ENCODE measurements at regions not wholly inside any gene's neighbourhood (a gene's known extent, or its start where the extent isn't known, plus 50 kb on each side); places are given as distances from the start of the nearest gene placed in this dataset.

- WGBS (ENCODE audit: low lambda C conversion rate, missing lambda C conversion rate) = 79% methylated on average over 2 of the region's 2 CpGs
- Histone ChIP-seq H3K36me3 (replicated peaks; ENCODE audit: insufficient read depth, low read depth) (no peaks in the 10 kb centered on the region), H3K27ac (no peak overlapping the region), H3K27me3 (no peaks in the 10 kb centered on the region), H3K9me3 (ENCODE audit: low read depth) (no peaks in the 10 kb centered on the region), H3K9me2 (replicated peaks; ENCODE audit: insufficient read depth) (no peaks in the 10 kb centered on the region), H3K4me2 (no peak overlapping the region), H4K20me1 (ENCODE audit: insufficient read depth, poor library complexity, severe bottlenecking) (no peaks in the 10 kb centered on the region), H3K79me2 (no peaks in the 10 kb centered on the region), H3K4me1 (ENCODE audit: insufficient read depth) (peaks cover 26% of the 10 kb centered on the region), H3K4me3 (no peak overlapping the region), H2AFZ (no peak overlapping the region)
- no peak for DNase-seq (ENCODE audit: low spot score)
- TF ChIP-seq EZH2phosphoT487 (IDR thresholded peaks at IDR 0.05; ENCODE audit: low read depth, severe bottlenecking, unreplicated experiment) (no peak), EZH2 (IDR thresholded peaks at IDR 0.05; ENCODE audit: borderline replicate concordance) (no peak)
- TF ChIP-seq, protein P1, sequence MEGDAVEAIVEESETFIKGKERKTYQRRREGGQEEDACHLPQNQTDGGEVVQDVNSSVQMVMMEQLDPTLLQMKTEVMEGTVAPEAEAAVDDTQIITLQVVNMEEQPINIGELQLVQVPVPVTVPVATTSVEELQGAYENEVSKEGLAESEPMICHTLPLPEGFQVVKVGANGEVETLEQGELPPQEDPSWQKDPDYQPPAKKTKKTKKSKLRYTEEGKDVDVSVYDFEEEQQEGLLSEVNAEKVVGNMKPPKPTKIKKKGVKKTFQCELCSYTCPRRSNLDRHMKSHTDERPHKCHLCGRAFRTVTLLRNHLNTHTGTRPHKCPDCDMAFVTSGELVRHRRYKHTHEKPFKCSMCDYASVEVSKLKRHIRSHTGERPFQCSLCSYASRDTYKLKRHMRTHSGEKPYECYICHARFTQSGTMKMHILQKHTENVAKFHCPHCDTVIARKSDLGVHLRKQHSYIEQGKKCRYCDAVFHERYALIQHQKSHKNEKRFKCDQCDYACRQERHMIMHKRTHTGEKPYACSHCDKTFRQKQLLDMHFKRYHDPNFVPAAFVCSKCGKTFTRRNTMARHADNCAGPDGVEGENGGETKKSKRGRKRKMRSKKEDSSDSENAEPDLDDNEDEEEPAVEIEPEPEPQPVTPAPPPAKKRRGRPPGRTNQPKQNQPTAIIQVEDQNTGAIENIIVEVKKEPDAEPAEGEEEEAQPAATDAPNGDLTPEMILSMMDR (IDR thresholded peaks at IDR 0.05; ENCODE audit: poor library complexity) = no peak
Observed at GRCh38 chr5:56325039-56325438, 91.9 kb upstream of the ANKRD55 start.

- no peak overlapping the region for H2AFZ ChIP-seq
- peaks cover 15% of the 10 kb centered on the region for H3K4me1 ChIP-seq (ENCODE audit: insufficient read depth)
Observed at GRCh38 chr5:56323505-56323904, 90.4 kb upstream of the ANKRD55 start.

DNA sequence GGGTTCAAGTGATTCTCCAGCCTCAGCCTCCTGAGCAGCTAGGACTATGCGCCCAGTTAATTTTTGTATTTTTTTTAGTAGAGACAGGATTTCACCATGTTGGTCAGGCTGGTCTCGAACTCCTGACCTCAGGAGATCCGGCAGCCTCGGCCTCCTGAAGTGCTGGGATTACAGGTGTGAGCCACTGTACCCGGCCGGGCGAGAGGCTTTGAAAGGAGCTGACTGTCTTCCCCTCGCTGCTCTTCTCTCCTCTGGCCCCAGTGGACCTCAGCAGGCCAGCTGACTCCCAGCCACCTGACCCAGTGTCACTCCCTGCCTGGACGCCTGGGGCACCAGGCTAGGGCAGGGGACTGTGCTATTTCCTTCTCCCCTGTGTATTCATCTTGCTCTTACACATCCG is 89.5 kb upstream of the ANKRD55 start:
- no peak overlapping the region for H3K27ac ChIP-seq

More at GRCh38 chr5:56323505-56323904, 90.4 kb upstream of the ANKRD55 start:
- Histone ChIP-seq H3K27ac (no peak overlapping the region), H3K9me3 (ENCODE audit: low read depth) (no peaks in the 10 kb centered on the region), H3K79me2 (no peaks in the 10 kb centered on the region), H3K27me3 (no peaks in the 10 kb centered on the region), H3K4me3 (no peak overlapping the region), H3K4me2 (no peak overlapping the region), H3K36me3 (replicated peaks; ENCODE audit: insufficient read depth, low read depth) (no peaks in the 10 kb centered on the region), H3K9me2 (replicated peaks; ENCODE audit: insufficient read depth) (no peaks in the 10 kb centered on the region), H4K20me1 (ENCODE audit: insufficient read depth, poor library complexity, severe bottlenecking) (no peaks in the 10 kb centered on the region)
- DNase-seq (ENCODE audit: low spot score) = peak; percentile 58
- 49% methylated on average over 2 of the region's 2 CpGs for WGBS (ENCODE audit: low lambda C conversion rate, missing lambda C conversion rate)
- TF ChIP-seq EZH2 (IDR thresholded peaks at IDR 0.05; ENCODE audit: borderline replicate concordance) = no peak
- TF ChIP-seq EZH2phosphoT487 (IDR thresholded peaks at IDR 0.05; ENCODE audit: low read depth, severe bottlenecking, unreplicated experiment) = no peak
- TF ChIP-seq, protein P1 (IDR thresholded peaks at IDR 0.05; ENCODE audit: poor library complexity) = no peak

More for the DNA sequence above, 89.5 kb upstream of the ANKRD55 start:
- TF ChIP-seq, protein P1 (IDR thresholded peaks at IDR 0.05; ENCODE audit: poor library complexity) = no peak
- no peak for TF ChIP-seq EZH2 (IDR thresholded peaks at IDR 0.05; ENCODE audit: borderline replicate concordance)
- no peak for TF ChIP-seq EZH2phosphoT487 (IDR thresholded peaks at IDR 0.05; ENCODE audit: low read depth, severe bottlenecking, unreplicated experiment)
- H3K4me1 ChIP-seq (ENCODE audit: insufficient read depth) = peaks cover 6% of the 10 kb centered on the region
- H3K9me2 ChIP-seq (replicated peaks; ENCODE audit: insufficient read depth) = no peaks in the 10 kb centered on the region
- no peak overlapping the region for H3K4me3 ChIP-seq
- no peak overlapping the region for H2AFZ ChIP-seq
- 96% methylated on average over 10 of the region's 10 CpGs for WGBS (ENCODE audit: low lambda C conversion rate, missing lambda C conversion rate)
- DNase-seq (ENCODE audit: low spot score) = no peak
- no peaks in the 10 kb centered on the region for H3K79me2 ChIP-seq
- H3K27me3 ChIP-seq = no peaks in the 10 kb centered on the region
- H4K20me1 ChIP-seq (ENCODE audit: insufficient read depth, poor library complexity, severe bottlenecking) = no peaks in the 10 kb centered on the region
- H3K9me3 ChIP-seq (ENCODE audit: low read depth) = no peaks in the 10 kb centered on the region
- H3K36me3 ChIP-seq (replicated peaks; ENCODE audit: insufficient read depth, low read depth) = no peaks in the 10 kb centered on the region
- no peak overlapping the region for H3K4me2 ChIP-seq
